ENCODE measurements at regions not wholly inside any gene's neighbourhood (a gene's known extent, or its start where the extent isn't known, plus 50 kb on each side); places are given as distances from the start of the nearest gene placed in this dataset.

GRCh38 chr4:19748519-19749479, 502.9 kb upstream of the SLIT2 start:
- ATAC-seq: no peak
- TF ChIP-seq PATZ1 (CRISPR knock-in tag; IDR thresholded peaks at IDR 0.05; ENCODE audit: borderline replicate concordance): no peak

- TF ChIP-seq BACH2 (CRISPR knock-in tag; IDR thresholded peaks at IDR 0.05; ENCODE audit: borderline replicate concordance): no peak
- TF ChIP-seq ZNF565 (CRISPR knock-in tag; conservative IDR thresholded peaks at IDR 0.05; ENCODE audit: low read depth): no peak
- no peak for TF ChIP-seq PATZ1 (CRISPR knock-in tag; IDR thresholded peaks at IDR 0.05; ENCODE audit: borderline replicate concordance)
- no peak for TF ChIP-seq ZFP30 (CRISPR knock-in tag; IDR thresholded peaks at IDR 0.05)
- no peak for TF ChIP-seq ZFP3 (CRISPR knock-in tag; IDR thresholded peaks at IDR 0.05)
- TF ChIP-seq TOX (CRISPR knock-in tag; IDR thresholded peaks at IDR 0.05; ENCODE audit: borderline replicate concordance): no peak
- TF ChIP-seq CSDC2 (CRISPR knock-in tag; IDR thresholded peaks at IDR 0.05): no peak
- TF ChIP-seq CREB5 (CRISPR knock-in tag; IDR thresholded peaks at IDR 0.05; ENCODE audit: low read depth): no peak
- TF ChIP-seq ZNF70 (CRISPR knock-in tag; IDR thresholded peaks at IDR 0.05): no peak
- no peak for TF ChIP-seq PPARA (CRISPR knock-in tag; IDR thresholded peaks at IDR 0.05; ENCODE audit: borderline replicate concordance)
- no peak for TF ChIP-seq GLIS3 (CRISPR knock-in tag; IDR thresholded peaks at IDR 0.05)
- no peak for TF ChIP-seq TSHZ2 (CRISPR knock-in tag; IDR thresholded peaks at IDR 0.05)
- TF ChIP-seq OSR1 (CRISPR knock-in tag; IDR thresholded peaks at IDR 0.05): no peak
- no peak for TF ChIP-seq ESRRG (CRISPR knock-in tag; IDR thresholded peaks at IDR 0.05)
- no peak for TF ChIP-seq ZC3H10 (CRISPR knock-in tag; IDR thresholded peaks at IDR 0.05)
- no peak for ATAC-seq
These were observed 505.3 kb upstream of the SLIT2 start for GRCh38 chr4:19746377-19746776.

GRCh38 chr4:19743115-19743638, 508.5 kb upstream of the SLIT2 start:
- no peak for ATAC-seq
- TF ChIP-seq ZFP3 (CRISPR knock-in tag; IDR thresholded peaks at IDR 0.05) (no peak), ZNF70 (CRISPR knock-in tag; IDR thresholded peaks at IDR 0.05) (no peak), TSHZ2 (CRISPR knock-in tag; IDR thresholded peaks at IDR 0.05) (no peak), SNAI2 (CRISPR knock-in tag; IDR thresholded peaks at IDR 0.05) (no peak), ZNF565 (CRISPR knock-in tag; conservative IDR thresholded peaks at IDR 0.05; ENCODE audit: low read depth) (no peak), ZNF8 (CRISPR knock-in tag; IDR thresholded peaks at IDR 0.05) (no peak), ZC3H10 (CRISPR knock-in tag; IDR thresholded peaks at IDR 0.05) (no peak), TOX (CRISPR knock-in tag; IDR thresholded peaks at IDR 0.05; ENCODE audit: borderline replicate concordance) (no peak), ESRRG (CRISPR knock-in tag; IDR thresholded peaks at IDR 0.05) (no peak), CSRNP3 (CRISPR knock-in tag; IDR thresholded peaks at IDR 0.05) (no peak), POU6F1 (CRISPR knock-in tag; IDR thresholded peaks at IDR 0.05; ENCODE audit: borderline replicate concordance, low read depth) (no peak), BACH2 (CRISPR knock-in tag; IDR thresholded peaks at IDR 0.05; ENCODE audit: borderline replicate concordance) (no peak), OSR1 (CRISPR knock-in tag; IDR thresholded peaks at IDR 0.05) (no peak)

Data from SK-N-SH treated with all-trans-retinoic acid at 6 μM for 48 hours (cell line).